Activated naive CD4-positive, alpha-beta T cell treated with anti-CD3 and anti-CD28 coated beads for 36 hours (primary cell): ENCODE measurements at regions not wholly inside any gene's neighbourhood (a gene's known extent, or its start where the extent isn't known, plus 50 kb on each side); places are given as distances from the start of the nearest gene placed in this dataset.
"Not testable (repeated sequence)": the region's sequence is repeated elsewhere in the genome, so short reads cannot be mapped to it uniquely, and the experiment has no call there.

Experiments
- CTCF ChIA-PET: fragments of 350-600 bp; sonication (Branson Sonifier 250); formaldehyde crosslinking; loops from one replicate; lab custom pipeline; 2021; ENCODE audit warnings: antibody characterized with exemption; lab: Charles Lee
- DNase-seq: peaks from one replicate; pipeline ENCODE4 v3.0.0-alpha.2; 2020
- H3K27ac Mint-ChIP-seq: one replicate; pipeline ENCODE4 v1.8.0; 2021; ENCODE audit warnings: mild to moderate bottlenecking, mixed read lengths
- H3K27me3 Mint-ChIP-seq: one replicate; pipeline ENCODE4 v1.8.0; 2021; ENCODE audit warnings: low read depth, mixed read lengths
- H3K36me3 Mint-ChIP-seq: one replicate; pipeline ENCODE4 v1.8.0; 2021; ENCODE audit warnings: low read depth, mixed read lengths
- H3K4me1 Mint-ChIP-seq: one replicate; pipeline ENCODE4 v1.8.0; 2021; ENCODE audit warnings: low read depth, mixed read lengths
- H3K4me3 Mint-ChIP-seq: one replicate; pipeline ENCODE4 v1.8.0; 2021; ENCODE audit warnings: mild to moderate bottlenecking, moderate library complexity, mixed read lengths
- H3K9me3 Mint-ChIP-seq: one replicate; pipeline ENCODE4 v1.8.0; 2021; ENCODE audit warnings: mixed read lengths
- intact Hi-C: fragments of 100-400 bp; cut with micrococcal nuclease; formaldehyde crosslinking; loops from one replicate; pipeline ENCODE4 v1.15.1; 2023

DNA sequence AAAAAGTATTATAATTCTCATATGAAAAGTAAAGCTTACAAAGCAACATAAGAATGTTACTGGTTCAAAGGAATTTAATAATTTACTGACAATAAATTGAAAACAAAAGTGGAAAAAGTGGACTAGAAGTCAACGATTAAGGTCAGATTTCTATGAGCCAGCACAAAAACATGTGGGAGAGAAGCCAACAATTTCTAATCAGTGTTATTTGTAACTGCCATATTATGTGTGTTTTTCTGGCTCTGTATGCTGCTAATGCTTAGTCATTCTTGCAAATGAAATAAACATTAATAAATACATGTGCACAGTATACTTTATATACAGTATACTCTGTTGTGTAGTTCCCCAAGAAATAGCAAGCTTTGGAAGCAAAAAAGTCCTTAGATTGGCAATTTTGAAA, 301.3 kb upstream of the RGPD4 start:
- CTCF ChIA-PET = no interaction called here

DNA sequence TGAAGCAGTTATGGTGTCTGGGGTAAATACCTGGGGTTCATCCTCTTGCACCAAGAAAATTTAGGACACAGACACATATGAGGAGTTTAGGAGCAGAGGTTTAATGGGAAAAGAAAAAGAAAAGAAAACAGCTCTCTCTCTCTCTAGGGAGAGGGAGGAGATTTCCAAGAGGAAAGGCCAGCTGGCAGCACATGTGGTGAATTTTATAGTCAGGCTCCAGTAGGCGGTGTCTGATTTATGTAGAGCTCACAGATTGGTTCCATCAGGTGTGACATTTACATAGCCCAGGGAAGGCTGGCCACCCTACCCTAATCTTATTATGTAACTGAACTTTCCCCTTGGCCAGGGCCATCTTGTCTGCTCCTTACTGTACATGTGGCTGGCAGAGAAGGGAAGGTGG, 297.5 kb upstream of the RGPD4 start:
- no peak for DNase-seq
- Mint-ChIP-seq H3K36me3 (no peaks in the 10 kb centered on the region), H3K4me3 (no peak overlapping the region), H3K27me3 (no peaks in the 10 kb centered on the region), H3K27ac (no peak overlapping the region), H3K9me3 (peaks cover 8% of the 10 kb centered on the region), H3K4me1 (no peaks in the 10 kb centered on the region)
- CTCF ChIA-PET = no interaction called here
- intact Hi-C loops = no loop called here

More for the DNA sequence above, 301.3 kb upstream of the RGPD4 start:
- Mint-ChIP-seq H3K27me3 (no peaks in the 10 kb centered on the region), H3K4me1 (no peaks in the 10 kb centered on the region), H3K36me3 (no peaks in the 10 kb centered on the region), H3K9me3 (peaks cover 9% of the 10 kb centered on the region), H3K27ac (no peak overlapping the region), H3K4me3 (no peak overlapping the region)
- intact Hi-C loops = no loop called here
- no peak for DNase-seq

DNA sequence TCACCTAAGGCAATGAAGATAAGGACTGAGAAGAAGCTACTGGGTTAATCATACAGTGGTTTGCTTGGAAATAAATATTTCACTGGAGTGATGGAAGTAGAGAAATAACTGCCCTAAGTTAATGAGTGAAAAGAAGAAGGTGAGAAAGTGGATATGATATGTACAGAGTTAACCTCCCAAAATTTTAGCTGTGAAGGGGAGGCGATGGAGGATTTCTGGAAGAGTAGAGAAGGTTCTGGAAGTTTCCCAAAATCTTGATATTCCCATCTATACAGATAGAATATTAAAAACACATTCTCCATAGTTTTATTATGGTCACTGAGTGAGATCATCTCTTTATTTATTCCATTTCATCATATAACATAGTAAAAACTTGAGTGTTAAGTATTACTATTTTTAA, 296.6 kb upstream of the RGPD4 start:
- intact Hi-C loops = no loop called here
- no peak for DNase-seq
- Mint-ChIP-seq H3K27ac (no peak overlapping the region), H3K9me3 (peaks cover 14% of the 10 kb centered on the region), H3K27me3 (no peaks in the 10 kb centered on the region), H3K4me3 (no peak overlapping the region), H3K4me1 (no peaks in the 10 kb centered on the region), H3K36me3 (no peaks in the 10 kb centered on the region)
- CTCF ChIA-PET = no interaction called here

DNA sequence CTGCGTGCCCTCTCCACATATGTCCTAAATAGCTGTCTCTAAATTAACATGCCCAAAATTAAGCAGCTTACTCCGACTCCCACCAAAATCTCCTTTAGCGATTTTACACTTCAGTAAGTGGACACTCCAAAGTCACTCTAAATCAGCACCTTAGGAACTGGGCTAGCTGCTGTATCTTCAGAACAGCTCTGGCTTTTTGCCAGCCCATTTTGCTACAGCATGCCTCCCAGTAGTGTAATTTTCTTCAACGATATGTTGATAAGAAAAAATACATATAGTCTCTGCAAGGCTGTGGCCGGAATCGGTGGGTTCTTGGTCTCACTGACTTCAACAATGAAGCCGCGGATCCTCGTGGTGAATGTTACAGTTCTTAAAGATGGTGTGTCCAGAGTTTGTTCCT, 291.8 kb upstream of the RGPD4 start:
- H3K9me3 Mint-ChIP-seq = peaks cover 10% of the 10 kb centered on the region
- no peak for DNase-seq
- H3K27ac Mint-ChIP-seq = no peak overlapping the region
- H3K36me3 Mint-ChIP-seq = no peaks in the 10 kb centered on the region
- H3K4me3 Mint-ChIP-seq = no peak overlapping the region
- intact Hi-C loops = no loop called here
- H3K27me3 Mint-ChIP-seq = no peaks in the 10 kb centered on the region
- no peaks in the 10 kb centered on the region for H3K4me1 Mint-ChIP-seq
- CTCF ChIA-PET = no interaction called here

DNA sequence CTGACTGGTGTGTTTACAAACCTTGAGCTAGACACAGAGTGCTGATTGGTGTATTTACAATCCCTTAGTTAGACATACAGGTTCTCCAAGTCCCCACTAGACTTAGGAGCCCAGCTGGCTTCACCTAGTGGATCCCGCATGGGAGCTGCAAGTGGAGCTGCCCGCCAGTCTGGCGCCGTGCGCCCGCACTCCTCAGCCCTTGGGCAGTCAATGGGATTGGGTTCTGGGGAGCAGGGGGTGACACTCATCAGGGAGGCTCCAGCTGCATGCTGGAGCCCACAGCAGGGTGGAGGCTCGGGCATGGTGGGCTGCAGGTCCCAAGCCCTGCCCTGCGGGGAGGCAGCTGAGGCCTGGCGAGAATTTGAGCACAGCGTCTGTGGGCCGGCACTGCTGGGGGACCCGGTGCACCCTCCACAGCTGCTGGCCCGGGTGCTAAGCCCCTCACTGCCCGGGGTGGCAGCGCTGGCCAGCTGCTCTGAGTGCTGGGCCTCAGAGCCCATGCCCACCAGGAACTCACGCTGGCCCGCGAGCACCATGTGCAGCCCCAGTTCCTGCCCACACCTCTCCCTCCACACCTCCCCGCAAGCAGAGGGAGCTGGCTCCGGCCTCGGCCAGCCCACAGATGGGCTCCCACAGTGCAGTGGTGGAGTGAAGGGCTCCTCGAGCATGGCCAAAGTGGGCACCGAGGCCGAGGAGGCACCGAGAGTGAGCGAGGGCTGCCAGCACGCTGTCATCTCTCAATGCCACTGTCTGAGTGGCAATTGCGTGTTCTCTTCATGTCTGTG, 290.6 kb upstream of the RGPD4 start:
- intact Hi-C loops, H3K27me3 Mint-ChIP-seq: not testable (repeated sequence)

DNA sequence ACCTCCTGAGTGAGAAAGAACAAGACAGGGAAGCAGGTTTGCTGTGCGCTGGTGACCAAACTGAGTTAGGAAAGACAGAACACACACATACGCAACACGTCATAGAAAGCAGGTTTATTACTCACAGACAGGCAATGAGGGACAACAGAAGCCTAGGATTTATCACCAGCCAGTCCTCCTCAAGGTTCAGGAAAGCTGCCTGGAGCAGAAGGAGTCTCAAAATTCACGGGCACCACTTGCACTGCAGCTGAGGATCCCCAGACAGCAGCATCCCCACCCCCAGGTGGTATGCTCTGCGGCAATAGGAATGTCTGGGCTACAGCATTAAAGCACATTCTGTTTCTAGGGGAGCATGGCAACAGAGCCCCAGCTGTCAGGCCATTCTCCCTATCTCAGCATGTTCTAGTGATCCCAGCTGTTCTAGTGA, 284.4 kb upstream of the RGPD4 start:
- Mint-ChIP-seq H3K4me3 (no peak overlapping the region), H3K4me1 (no peaks in the 10 kb centered on the region), H3K9me3 (no peaks in the 10 kb centered on the region), H3K27ac (no peak overlapping the region), H3K27me3 (no peaks in the 10 kb centered on the region), H3K36me3 (no peaks in the 10 kb centered on the region)
- CTCF ChIA-PET = no interaction called here
- no peak for DNase-seq
- intact Hi-C loops = no loop called here

More for the DNA sequence above, 290.6 kb upstream of the RGPD4 start:
- H3K36me3 Mint-ChIP-seq, H3K27ac Mint-ChIP-seq, H3K4me1 Mint-ChIP-seq, H3K9me3 Mint-ChIP-seq, CTCF ChIA-PET, H3K4me3 Mint-ChIP-seq, DNase-seq: not testable (repeated sequence)

DNA sequence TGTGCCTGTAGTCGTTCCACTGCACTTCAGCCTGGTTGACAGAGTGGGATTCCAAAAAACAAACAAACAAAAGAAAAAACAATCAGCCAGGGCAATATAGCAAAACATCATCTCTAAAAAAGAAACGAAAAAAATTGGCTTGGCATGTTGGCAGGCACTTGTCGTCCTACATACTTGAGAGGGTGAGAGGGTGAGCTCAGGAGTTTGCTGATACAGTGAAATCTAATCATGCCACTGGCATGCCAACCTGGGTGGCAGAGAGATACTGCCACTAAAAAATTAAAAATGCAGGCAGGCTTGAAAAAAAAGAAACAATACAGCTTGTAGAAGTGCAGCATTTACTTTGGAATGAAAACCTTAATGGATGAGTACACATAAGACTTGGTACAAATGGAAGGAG, 282.9 kb upstream of the RGPD4 start:
- H3K4me3 Mint-ChIP-seq = no peak overlapping the region
- H3K27me3 Mint-ChIP-seq = no peaks in the 10 kb centered on the region
- intact Hi-C loops = no loop called here
- DNase-seq = no peak
- H3K27ac Mint-ChIP-seq = no peak overlapping the region
- H3K36me3 Mint-ChIP-seq = no peaks in the 10 kb centered on the region
- H3K9me3 Mint-ChIP-seq = no peaks in the 10 kb centered on the region
- CTCF ChIA-PET = no interaction called here
- H3K4me1 Mint-ChIP-seq = no peaks in the 10 kb centered on the region

DNA sequence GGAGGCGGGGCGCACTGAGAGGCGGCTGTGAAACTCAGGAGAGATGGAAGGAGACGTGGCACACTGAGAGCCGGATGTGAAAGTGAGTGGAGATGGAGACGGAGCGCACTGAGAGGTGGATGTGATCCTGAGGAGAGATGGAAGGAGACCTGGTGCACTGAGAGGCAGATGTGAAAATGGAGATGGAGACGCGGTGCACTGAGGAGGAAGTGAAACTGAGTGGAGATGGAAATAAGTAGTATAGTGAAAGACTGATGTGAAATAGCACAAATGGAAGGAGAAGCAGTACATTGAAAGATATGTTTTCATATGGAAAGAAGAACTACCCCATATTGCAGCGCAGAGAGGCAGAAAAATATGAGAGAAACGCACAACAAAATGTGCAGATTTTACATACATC, 281.6 kb upstream of the RGPD4 start:
- Mint-ChIP-seq H3K36me3 (no peaks in the 10 kb centered on the region), H3K9me3 (no peaks in the 10 kb centered on the region), H3K27me3 (no peaks in the 10 kb centered on the region), H3K4me1 (no peaks in the 10 kb centered on the region), H3K4me3 (no peak overlapping the region), H3K27ac (no peak overlapping the region)
- CTCF ChIA-PET = no interaction called here
- intact Hi-C loops = no loop called here
- DNase-seq = no peak

DNA sequence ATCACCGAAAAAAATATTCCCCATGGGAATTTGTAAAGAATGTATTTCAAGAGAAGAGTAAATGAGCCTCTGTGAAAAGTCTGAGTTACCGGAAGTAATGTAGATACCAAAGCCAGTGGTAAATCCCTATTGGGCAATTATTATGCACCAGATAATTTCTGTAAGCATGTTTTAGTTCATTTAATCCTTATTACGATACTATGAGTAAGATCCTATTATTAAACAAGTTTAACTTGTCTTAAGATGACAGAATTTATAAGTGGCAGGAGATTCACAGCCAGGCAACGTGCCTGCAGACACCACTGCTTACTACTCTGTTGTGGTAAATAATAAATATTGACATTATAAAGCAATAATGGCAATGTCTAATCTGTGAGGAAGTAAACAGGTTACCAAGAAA, 280.8 kb upstream of the RGPD4 start:
- intact Hi-C loops = no loop called here
- DNase-seq = no peak
- no peaks in the 10 kb centered on the region for H3K9me3 Mint-ChIP-seq
- no peaks in the 10 kb centered on the region for H3K4me1 Mint-ChIP-seq
- no peak overlapping the region for H3K27ac Mint-ChIP-seq
- H3K27me3 Mint-ChIP-seq = no peaks in the 10 kb centered on the region
- no peaks in the 10 kb centered on the region for H3K36me3 Mint-ChIP-seq
- no peak overlapping the region for H3K4me3 Mint-ChIP-seq
- CTCF ChIA-PET = no interaction called here

DNA sequence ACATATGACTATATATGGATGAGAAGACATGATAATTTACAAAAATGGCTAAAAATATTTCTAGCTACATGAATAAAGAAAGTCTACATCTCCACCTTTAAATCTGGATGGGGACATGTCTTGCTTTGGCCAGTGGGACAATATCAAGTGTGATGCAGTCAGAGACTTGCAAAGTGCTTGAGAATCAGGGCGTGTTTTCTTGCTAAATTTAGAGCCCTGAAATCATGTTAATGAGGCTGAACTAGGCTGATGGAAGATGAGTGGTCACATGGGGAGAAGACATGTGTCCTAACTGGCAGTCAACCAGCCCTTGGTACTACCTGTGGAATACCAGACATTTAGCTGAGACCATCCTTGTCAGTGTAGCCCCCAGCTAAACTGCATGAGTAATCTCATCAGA, 278.5 kb upstream of the RGPD4 start:
- CTCF ChIA-PET = no interaction called here
- Mint-ChIP-seq H3K27ac (no peak overlapping the region), H3K27me3 (no peaks in the 10 kb centered on the region), H3K36me3 (no peaks in the 10 kb centered on the region), H3K4me1 (no peaks in the 10 kb centered on the region), H3K9me3 (no peaks in the 10 kb centered on the region), H3K4me3 (no peak overlapping the region)
- intact Hi-C loops = no loop called here
- no peak for DNase-seq

DNA sequence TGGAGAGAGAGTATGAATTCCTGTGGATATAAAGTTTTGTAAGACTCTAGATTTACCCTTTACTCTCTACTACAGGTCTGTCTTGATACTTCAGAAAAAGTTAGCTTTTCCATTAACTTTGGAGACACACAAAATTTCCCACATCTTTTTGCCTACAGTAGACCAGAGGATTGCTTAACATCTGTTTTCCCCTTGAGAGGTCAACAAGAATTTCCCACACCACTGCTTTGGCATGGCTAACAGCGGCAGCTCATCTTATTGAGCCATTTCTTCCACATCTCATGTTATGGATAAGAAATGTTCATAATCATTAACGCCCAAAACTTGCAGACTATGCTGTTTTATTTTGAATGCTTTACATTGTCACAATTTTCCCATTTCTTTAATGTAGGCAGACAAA, 273.6 kb upstream of the RGPD4 start:
- no peak overlapping the region for H3K4me3 Mint-ChIP-seq
- intact Hi-C loops = no loop called here
- no peak for DNase-seq
- H3K9me3 Mint-ChIP-seq = peaks cover 13% of the 10 kb centered on the region
- H3K27me3 Mint-ChIP-seq = no peaks in the 10 kb centered on the region
- no peaks in the 10 kb centered on the region for H3K36me3 Mint-ChIP-seq
- no peak overlapping the region for H3K27ac Mint-ChIP-seq
- no peaks in the 10 kb centered on the region for H3K4me1 Mint-ChIP-seq
- CTCF ChIA-PET = no interaction called here

DNA sequence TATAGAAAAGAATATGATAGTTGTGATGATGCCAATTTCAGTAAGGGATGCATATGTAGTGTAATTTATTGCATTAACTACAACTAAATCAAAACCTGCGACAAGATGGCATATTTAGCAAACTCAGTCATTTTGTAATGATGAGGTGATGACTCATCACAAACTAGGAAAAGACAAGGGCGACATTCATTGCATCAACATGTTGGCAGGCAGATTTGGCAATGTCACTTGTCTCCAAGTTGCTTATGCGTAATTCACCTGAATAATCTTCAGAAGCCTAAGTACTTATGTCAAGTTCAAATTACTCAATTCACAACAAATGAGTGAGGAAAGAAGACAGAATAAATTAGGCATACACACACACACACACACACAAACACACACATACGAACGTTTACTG, 273.2 kb upstream of the RGPD4 start:
- H3K4me1 Mint-ChIP-seq = no peaks in the 10 kb centered on the region
- H3K27me3 Mint-ChIP-seq = no peaks in the 10 kb centered on the region
- intact Hi-C loops = no loop called here
- no peak for DNase-seq
- H3K4me3 Mint-ChIP-seq = no peak overlapping the region
- H3K36me3 Mint-ChIP-seq = no peaks in the 10 kb centered on the region
- CTCF ChIA-PET = no interaction called here
- no peak overlapping the region for H3K27ac Mint-ChIP-seq
- H3K9me3 Mint-ChIP-seq = peaks cover 13% of the 10 kb centered on the region

DNA sequence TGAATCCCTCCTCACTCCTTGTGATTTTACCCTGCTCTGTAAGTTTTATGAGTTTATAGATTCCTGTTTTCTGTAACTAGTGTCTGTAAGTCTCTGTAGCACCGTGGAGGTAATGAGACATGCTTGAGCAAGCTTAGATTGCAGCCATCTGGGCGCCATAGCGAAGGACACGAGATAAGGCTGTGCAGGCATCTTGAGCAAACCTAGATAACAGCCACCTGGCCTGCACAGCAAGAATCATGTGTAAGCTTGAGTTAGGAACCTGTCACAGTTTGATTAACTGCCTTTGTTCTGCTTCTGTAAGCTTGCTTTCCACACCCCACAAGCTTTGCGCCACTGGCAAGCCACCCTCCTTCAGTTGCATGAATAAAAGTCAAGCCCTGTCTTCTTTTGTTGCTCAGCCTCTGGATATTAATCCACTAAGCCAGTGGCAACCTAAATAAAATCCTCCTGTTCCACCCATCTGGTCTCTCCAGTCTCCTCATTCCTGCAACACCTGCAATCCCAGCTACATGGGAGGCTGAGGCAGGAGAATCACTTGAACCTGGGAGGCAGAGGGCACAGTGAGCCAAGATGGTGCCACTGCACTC, 270.6 kb upstream of the RGPD4 start:
- Mint-ChIP-seq H3K4me3 (no peak overlapping the region), H3K27me3 (no peaks in the 10 kb centered on the region), H3K4me1 (no peaks in the 10 kb centered on the region), H3K36me3 (no peaks in the 10 kb centered on the region), H3K27ac (no peak overlapping the region), H3K9me3 (peaks cover 13% of the 10 kb centered on the region)
- CTCF ChIA-PET = no interaction called here
- DNase-seq = no peak
- intact Hi-C loops = no loop called here
